ENCODE measurements at regions not wholly inside any gene's neighbourhood (a gene's known extent, or its start where the extent isn't known, plus 50 kb on each side); places are given as distances from the start of the nearest gene placed in this dataset.

DNA sequence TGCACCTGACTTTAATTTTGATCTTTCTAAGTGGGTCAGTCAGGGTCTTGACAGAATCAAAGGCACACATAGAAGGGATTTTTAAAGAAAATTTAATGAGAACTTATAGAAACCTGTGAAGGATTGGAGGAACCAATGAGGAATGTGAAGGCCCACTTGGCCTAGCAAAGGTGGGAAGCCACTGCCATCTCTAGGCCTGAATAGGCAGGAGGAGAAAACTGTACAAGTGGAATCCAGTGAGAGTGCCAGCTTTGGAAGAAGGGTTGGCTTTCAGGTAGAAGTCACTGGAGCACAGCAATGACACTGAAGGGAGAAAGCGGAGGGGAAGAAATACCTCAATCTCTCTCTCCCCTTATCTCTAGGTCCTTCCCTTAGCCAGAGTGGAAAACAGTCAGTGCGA lies 380.7 kb upstream of the KCNMB2 start:
- H3K27ac Mint-ChIP-seq: no peak overlapping the region
- H3K36me3 Mint-ChIP-seq (ENCODE audit: low read depth): no peaks in the 10 kb centered on the region
- no peaks in the 10 kb centered on the region for H3K4me1 Mint-ChIP-seq (ENCODE audit: low read depth)
- H3K9me3 Mint-ChIP-seq: no peaks in the 10 kb centered on the region
- intact Hi-C loops (cut with micrococcal nuclease): loop anchor here (2.0 to 10.0 kb wide), 2 partner anchors 601 to 1105 kb away; no protein-coding TSS in a partner anchor
- CTCF ChIA-PET: interaction anchor here (0.6 to 0.8 kb wide), 3 partner anchors 192 to 1283 kb away, joined by 3 read pairs; no protein-coding TSS in a partner anchor
- no peaks in the 10 kb centered on the region for H3K27me3 Mint-ChIP-seq (ENCODE audit: low read depth)
- DNase-seq: peak; percentile 14
- H3K4me3 Mint-ChIP-seq: no peak overlapping the region

DNA sequence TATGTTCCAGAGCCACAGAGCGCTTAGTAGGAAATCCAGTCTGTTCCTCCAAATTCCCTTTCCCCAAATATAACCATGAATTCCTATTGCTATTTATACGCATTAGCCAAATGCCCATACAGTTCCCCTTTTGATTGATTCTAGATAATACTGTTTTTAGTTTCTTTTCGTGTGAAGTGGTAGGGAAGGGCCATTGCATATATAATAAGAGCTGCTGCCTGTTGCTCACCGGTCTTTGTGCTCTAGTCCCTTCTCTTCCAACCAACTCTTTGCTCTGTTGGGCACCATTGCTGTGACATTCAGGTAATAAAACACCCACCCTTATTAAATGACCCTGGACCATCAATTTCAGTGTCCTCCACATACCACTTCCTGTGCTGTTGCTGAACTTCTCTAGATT lies 379.9 kb upstream of the KCNMB2 start:
- Mint-ChIP-seq H3K9me3 (no peaks in the 10 kb centered on the region), H3K36me3 (ENCODE audit: low read depth) (no peaks in the 10 kb centered on the region), H3K27ac (no peak overlapping the region), H3K4me3 (no peak overlapping the region), H3K27me3 (ENCODE audit: low read depth) (no peaks in the 10 kb centered on the region), H3K4me1 (ENCODE audit: low read depth) (no peaks in the 10 kb centered on the region)
- CTCF ChIA-PET: interaction anchor here (0.6 to 0.8 kb wide), 2 partner anchors 165 to 1284 kb away, joined by 3 to 5 read pairs; no protein-coding TSS in a partner anchor
- no peak for DNase-seq
- intact Hi-C loops (cut with micrococcal nuclease): loop anchor here (10.0 kb wide), 1 partner anchor 602 kb away; no protein-coding TSS in a partner anchor

DNA sequence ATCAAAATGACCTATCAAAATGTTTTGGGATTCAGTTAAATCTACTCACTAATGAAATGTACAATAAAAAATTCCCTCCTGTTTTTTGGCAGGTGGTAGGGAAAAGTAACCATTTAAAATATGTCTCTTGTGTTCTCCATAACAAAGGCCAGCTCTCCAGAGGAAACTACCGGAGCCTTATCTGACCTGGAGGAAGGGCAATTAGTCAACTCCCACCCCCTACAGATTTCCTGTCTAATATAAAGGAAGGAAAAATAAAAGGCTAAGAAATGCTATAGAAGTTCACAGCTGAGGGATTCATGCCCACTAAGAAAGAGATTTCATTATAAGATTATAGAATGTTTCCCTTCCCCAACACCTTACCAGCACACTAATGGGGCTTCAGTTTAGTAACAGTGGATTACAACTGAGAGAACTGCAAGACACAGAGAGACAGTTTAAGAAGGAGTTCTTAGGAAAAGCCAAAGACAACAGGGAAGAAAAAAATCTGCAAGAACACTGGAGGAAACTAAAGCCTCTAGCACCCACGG lies 376.5 kb upstream of the KCNMB2 start:
- intact Hi-C loops (cut with micrococcal nuclease): loop anchor here (10.0 kb wide), 1 partner anchor 605 kb away; no protein-coding TSS in a partner anchor
- no peaks in the 10 kb centered on the region for H3K36me3 Mint-ChIP-seq (ENCODE audit: low read depth)
- H3K27me3 Mint-ChIP-seq (ENCODE audit: low read depth): no peaks in the 10 kb centered on the region
- no peaks in the 10 kb centered on the region for H3K9me3 Mint-ChIP-seq
- CTCF ChIA-PET: no interaction called here
- no peak overlapping the region for H3K27ac Mint-ChIP-seq
- H3K4me1 Mint-ChIP-seq (ENCODE audit: low read depth): no peaks in the 10 kb centered on the region
- DNase-seq: no peak
- no peak overlapping the region for H3K4me3 Mint-ChIP-seq

DNA sequence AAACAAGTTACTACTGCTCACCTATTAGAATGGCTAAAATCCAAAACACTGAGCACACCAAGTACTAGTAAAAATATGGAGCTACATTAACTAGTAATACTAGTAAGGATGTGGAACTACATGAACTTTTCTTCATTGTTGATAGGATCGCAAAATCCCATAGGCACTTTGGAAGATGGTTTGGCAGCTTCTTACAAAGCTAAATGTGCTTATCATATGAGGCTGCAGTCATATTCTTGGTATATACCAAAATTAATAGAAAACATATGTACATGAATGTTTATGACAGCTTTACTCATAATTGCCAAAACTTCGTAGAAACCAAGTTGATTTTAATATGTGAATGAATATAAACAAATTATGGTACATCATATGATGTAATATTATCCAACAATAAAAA lies 366.8 kb upstream of the KCNMB2 start:
- CTCF ChIA-PET: no interaction called here
- DNase-seq: no peak
- H3K9me3 Mint-ChIP-seq: no peaks in the 10 kb centered on the region
- no peaks in the 10 kb centered on the region for H3K4me1 Mint-ChIP-seq (ENCODE audit: low read depth)
- no peak overlapping the region for H3K4me3 Mint-ChIP-seq
- no peaks in the 10 kb centered on the region for H3K36me3 Mint-ChIP-seq (ENCODE audit: low read depth)
- no peak overlapping the region for H3K27ac Mint-ChIP-seq
- intact Hi-C loops (cut with micrococcal nuclease): no loop called here
- no peaks in the 10 kb centered on the region for H3K27me3 Mint-ChIP-seq (ENCODE audit: low read depth)

DNA sequence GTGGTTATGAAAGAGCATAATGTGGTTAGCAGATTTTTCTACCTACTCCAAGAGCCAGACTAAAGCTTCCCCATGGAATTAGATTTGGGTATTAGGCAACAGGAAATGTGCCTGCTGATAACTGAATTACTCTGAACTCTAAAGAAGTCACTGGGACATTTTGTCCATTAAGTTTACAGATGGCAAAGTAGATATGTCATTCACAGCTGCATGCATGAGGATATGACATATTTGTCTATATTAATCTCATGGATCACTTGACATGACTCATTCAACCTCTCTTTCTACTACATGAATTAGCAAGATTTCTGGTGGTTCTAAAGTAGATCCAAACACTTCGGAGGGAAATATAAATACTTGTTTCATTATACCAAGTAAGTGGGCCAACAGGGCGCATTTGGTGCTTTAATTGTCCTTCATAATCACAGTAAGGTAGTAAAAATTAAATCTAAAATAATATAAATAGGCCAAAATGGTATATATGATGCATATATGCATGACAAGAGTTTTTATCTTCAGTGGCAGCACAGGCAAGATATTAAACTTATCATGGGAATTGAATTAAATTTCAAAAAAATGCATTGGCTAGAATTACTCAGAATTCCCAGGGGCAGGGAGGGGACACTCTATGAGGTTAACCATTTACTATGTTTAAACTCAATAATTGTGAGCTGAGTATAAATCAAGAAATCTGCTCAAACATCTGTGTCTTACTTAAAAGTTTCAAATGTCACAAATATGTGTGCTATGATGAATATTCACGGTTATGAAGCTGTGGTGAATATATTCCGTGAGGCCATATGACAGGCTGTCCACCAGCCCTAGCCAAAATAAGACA lies 365.3 kb upstream of the KCNMB2 start:
- H3K4me1 Mint-ChIP-seq (ENCODE audit: low read depth): no peaks in the 10 kb centered on the region
- H3K27me3 Mint-ChIP-seq (ENCODE audit: low read depth): no peaks in the 10 kb centered on the region
- no peak overlapping the region for H3K27ac Mint-ChIP-seq
- no peak for DNase-seq
- CTCF ChIA-PET: no interaction called here
- H3K4me3 Mint-ChIP-seq: no peak overlapping the region
- H3K36me3 Mint-ChIP-seq (ENCODE audit: low read depth): no peaks in the 10 kb centered on the region
- intact Hi-C loops (cut with micrococcal nuclease): no loop called here
- no peaks in the 10 kb centered on the region for H3K9me3 Mint-ChIP-seq

DNA sequence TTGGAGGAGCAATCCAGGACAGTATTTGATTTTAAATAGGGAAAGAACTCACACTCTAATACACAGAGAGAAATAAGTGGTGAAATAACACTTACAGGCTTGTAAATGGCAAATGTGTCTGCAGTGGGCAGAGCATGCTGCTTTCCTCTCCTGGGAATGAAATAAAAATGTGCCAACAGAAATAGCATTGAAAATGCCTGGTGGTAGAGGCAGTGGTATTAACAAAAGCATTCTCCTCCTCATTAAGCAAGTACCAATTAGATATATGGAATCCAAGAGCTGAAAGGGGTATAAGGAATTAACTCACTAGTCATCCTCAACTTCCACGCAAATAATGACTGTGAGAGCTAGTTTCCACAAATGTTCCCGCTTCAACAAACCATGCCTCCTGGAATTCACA lies 364.1 kb upstream of the KCNMB2 start:
- Mint-ChIP-seq H3K4me3 (no peak overlapping the region), H3K9me3 (no peaks in the 10 kb centered on the region), H3K27me3 (ENCODE audit: low read depth) (no peaks in the 10 kb centered on the region), H3K27ac (no peak overlapping the region), H3K36me3 (ENCODE audit: low read depth) (no peaks in the 10 kb centered on the region), H3K4me1 (ENCODE audit: low read depth) (no peaks in the 10 kb centered on the region)
- CTCF ChIA-PET: interaction anchor here (0.7 kb wide), 1 partner anchor 97 kb away, joined by 3 read pairs; no protein-coding TSS in a partner anchor
- no peak for DNase-seq
- intact Hi-C loops (cut with micrococcal nuclease): no loop called here

DNA sequence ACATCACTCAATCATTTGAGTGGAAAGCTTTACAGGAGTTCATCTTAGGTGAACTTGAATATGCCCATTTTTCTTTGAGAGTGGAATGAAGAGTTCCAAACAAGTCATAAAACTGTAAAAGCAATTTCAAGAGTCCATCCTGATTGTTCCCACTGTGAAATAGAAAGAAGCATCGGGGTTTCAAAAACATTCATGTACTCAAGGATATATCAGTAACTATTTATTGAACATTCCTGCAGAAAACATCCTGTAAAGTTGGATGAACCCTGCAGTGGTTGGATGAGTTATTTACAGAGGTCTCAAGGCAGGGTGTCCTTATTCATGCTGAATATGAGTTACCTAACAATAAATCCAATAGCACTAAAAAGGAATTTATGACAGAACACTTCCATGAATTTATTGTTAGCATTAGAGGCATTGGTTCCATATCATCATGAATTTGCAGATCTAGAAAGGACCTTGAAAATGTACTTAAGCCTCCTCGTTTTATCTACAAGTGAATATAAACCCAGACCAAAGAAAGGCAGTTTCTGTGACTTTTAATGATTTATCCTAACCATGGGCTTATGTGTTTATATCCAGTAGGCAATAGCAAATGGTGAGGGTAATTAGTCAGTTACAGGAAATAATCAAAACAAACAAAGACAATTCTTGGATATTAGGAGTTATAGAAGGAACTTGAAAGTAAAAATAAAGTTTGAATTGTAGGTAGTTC lies 361.9 kb upstream of the KCNMB2 start:
- CTCF ChIA-PET: no interaction called here
- Mint-ChIP-seq H3K27ac (no peak overlapping the region), H3K4me1 (ENCODE audit: low read depth) (no peaks in the 10 kb centered on the region), H3K36me3 (ENCODE audit: low read depth) (no peaks in the 10 kb centered on the region), H3K27me3 (ENCODE audit: low read depth) (no peaks in the 10 kb centered on the region), H3K9me3 (no peaks in the 10 kb centered on the region), H3K4me3 (no peak overlapping the region)
- intact Hi-C loops (cut with micrococcal nuclease): no loop called here
- DNase-seq: no peak

DNA sequence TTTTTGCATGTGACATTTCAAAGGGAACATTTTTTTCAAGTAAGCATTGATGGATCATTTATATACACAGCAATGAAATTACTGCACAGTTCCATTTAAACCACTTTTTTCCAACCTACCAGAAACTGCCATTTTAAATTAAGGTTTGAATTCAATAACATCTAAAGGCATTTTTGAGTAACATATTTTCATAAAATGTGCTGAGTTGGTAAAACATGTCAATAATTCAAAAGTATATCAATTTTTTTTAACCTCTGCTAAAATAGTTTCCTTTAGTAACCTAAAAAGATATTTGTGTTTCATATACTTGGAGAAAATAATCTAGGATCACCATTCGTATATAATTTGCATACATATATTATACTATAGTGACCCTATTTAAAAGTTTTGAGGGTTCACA lies 355.1 kb upstream of the KCNMB2 start:
- CTCF ChIA-PET: interaction anchor here (0.6 kb wide), 1 partner anchor 48 kb away, joined by 3 read pairs; no protein-coding TSS in a partner anchor
- no peak overlapping the region for H3K4me3 Mint-ChIP-seq
- intact Hi-C loops (cut with micrococcal nuclease): no loop called here

DNA sequence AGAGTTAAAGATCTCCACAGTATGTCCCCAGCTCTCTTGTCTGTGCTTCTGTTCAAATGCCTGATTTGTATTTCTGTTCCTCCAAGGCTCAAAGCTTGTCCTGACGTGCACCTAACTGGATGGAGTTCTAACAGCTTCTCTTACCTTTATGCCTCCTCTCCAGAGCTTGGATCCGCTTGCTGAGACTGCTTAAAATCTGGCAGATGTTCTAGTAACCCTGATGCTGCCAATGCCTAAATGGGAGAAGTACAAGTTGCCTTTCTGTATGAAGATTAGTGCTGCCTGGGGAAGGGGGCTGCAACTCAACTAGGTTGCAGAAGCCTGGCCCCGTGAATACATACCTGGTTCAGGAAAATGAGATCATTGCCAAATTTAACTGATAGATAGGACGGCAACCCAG lies 354.5 kb upstream of the KCNMB2 start:
- Mint-ChIP-seq H3K9me3 (peaks cover 2% of the 10 kb centered on the region), H3K36me3 (ENCODE audit: low read depth) (no peaks in the 10 kb centered on the region), H3K27ac (no peak overlapping the region), H3K4me3 (no peak overlapping the region), H3K27me3 (ENCODE audit: low read depth) (no peaks in the 10 kb centered on the region), H3K4me1 (ENCODE audit: low read depth) (no peaks in the 10 kb centered on the region)
- CTCF ChIA-PET: interaction anchor here (0.6 kb wide), 1 partner anchor 48 kb away, joined by 3 read pairs; no protein-coding TSS in a partner anchor
- intact Hi-C loops (cut with micrococcal nuclease): no loop called here
- no peak for DNase-seq

More for the DNA sequence above, 355.1 kb upstream of the KCNMB2 start:
- DNase-seq: no peak
- H3K27me3 Mint-ChIP-seq (ENCODE audit: low read depth): no peaks in the 10 kb centered on the region
- no peaks in the 10 kb centered on the region for H3K36me3 Mint-ChIP-seq (ENCODE audit: low read depth)
- H3K27ac Mint-ChIP-seq: no peak overlapping the region
- H3K4me1 Mint-ChIP-seq (ENCODE audit: low read depth): no peaks in the 10 kb centered on the region
- no peaks in the 10 kb centered on the region for H3K9me3 Mint-ChIP-seq

DNA sequence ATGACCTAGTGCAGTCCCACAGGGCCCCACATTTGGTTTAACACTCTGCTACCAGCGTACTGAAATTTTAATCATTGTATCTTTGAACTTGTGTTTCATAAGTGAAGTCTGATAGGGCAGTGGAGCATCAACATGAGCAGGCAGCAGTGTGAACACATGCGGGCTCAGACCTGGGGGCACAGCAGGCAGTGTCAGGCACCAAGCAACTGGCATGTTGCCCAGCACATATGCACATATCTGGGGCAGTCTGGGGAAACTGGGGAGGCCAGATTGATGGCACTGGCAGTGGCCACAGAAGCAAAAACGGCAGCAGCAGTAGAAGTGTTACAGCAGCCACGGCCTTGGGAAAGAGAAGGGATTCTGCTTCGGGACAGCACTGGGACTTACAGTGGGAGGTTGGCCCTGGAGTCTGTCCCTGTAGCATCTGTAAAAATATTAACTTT lies 353.9 kb upstream of the KCNMB2 start:
- Mint-ChIP-seq H3K27me3 (ENCODE audit: low read depth) (no peaks in the 10 kb centered on the region), H3K4me3 (no peak overlapping the region), H3K27ac (no peak overlapping the region), H3K4me1 (ENCODE audit: low read depth) (no peaks in the 10 kb centered on the region), H3K36me3 (ENCODE audit: low read depth) (no peaks in the 10 kb centered on the region), H3K9me3 (peaks cover 2% of the 10 kb centered on the region)
- DNase-seq: no peak
- intact Hi-C loops (cut with micrococcal nuclease): no loop called here
- CTCF ChIA-PET: no interaction called here

DNA sequence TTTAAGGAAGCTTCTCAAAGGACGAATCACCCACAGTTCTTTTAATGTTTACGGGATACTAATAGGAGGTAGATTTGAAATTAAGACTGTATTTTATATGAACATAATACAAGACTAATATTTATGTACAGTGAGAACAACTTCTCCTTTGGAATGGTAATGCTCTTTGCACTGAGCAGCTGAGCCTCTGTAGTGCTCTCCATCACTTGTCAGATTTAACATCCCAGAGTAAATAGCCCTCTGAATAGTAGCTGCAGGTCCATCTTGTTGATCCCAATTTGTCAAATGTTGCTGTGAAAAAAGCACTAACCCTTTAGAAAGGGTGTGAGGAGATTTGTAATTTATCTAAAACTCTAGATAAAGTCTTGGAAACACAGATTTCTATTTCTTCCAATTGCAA lies 351.4 kb upstream of the KCNMB2 start:
- no peaks in the 10 kb centered on the region for H3K4me1 Mint-ChIP-seq (ENCODE audit: low read depth)
- H3K27ac Mint-ChIP-seq: no peak overlapping the region
- intact Hi-C loops (cut with micrococcal nuclease): no loop called here
- no peak for DNase-seq
- no peak overlapping the region for H3K4me3 Mint-ChIP-seq
- H3K9me3 Mint-ChIP-seq: peaks cover 2% of the 10 kb centered on the region
- no peaks in the 10 kb centered on the region for H3K27me3 Mint-ChIP-seq (ENCODE audit: low read depth)
- no peaks in the 10 kb centered on the region for H3K36me3 Mint-ChIP-seq (ENCODE audit: low read depth)
- CTCF ChIA-PET: no interaction called here

DNA sequence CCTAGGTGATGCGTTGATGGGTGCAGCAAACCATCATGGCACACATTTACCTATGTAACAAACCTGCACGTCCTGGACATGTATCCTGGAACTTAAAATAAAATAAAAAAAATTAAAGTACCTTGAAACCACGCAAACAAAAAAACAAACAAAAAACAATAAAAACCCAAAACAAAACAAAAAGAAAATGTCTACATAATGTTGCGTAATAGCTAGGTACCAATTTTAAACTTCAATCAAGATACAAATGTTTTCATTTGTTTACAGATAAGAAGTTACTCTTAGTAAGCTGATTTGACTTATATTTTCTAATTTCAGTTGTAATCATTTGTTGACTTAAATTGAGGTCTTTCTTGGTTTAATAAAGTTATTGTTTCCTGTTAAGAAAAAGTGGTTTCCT lies 349.6 kb upstream of the KCNMB2 start:
- Mint-ChIP-seq H3K27me3 (ENCODE audit: low read depth) (no peaks in the 10 kb centered on the region), H3K4me3 (no peak overlapping the region), H3K4me1 (ENCODE audit: low read depth) (no peaks in the 10 kb centered on the region), H3K27ac (no peak overlapping the region), H3K9me3 (peaks cover 2% of the 10 kb centered on the region), H3K36me3 (ENCODE audit: low read depth) (no peaks in the 10 kb centered on the region)
- CTCF ChIA-PET: no interaction called here
- intact Hi-C loops (cut with micrococcal nuclease): no loop called here
- no peak for DNase-seq
